Islet of Langerhans (tissue), 1 donor: ENCODE measurements at regions not wholly inside any gene's neighbourhood (a gene's known extent, or its start where the extent isn't known, plus 50 kb on each side); places are given as distances from the start of the nearest gene placed in this dataset.
"Not testable (repeated sequence)": the region's sequence is repeated elsewhere in the genome, so short reads cannot be mapped to it uniquely, and the experiment has no call there.

Experiments used
- FAIRE-seq: peaks from one replicate; lab custom pipeline; 2011; peaks lifted over from hg19 to GRCh38; lab: Jason Lieb, UNC

GRCh38 chr11:23257088-23257487 lies 396.8 kb upstream of the CCDC179 start:
- no peak for FAIRE-seq

- no peak for FAIRE-seq
Measured at GRCh38 chr11:23257556-23257955, 397.3 kb upstream of the CCDC179 start.

GRCh38 chr11:23263466-23263865 lies 403.2 kb upstream of the CCDC179 start:
- no peak for FAIRE-seq

GRCh38 chr11:23272095-23272494 lies 411.8 kb upstream of the CCDC179 start:
- no peak for FAIRE-seq

DNA sequence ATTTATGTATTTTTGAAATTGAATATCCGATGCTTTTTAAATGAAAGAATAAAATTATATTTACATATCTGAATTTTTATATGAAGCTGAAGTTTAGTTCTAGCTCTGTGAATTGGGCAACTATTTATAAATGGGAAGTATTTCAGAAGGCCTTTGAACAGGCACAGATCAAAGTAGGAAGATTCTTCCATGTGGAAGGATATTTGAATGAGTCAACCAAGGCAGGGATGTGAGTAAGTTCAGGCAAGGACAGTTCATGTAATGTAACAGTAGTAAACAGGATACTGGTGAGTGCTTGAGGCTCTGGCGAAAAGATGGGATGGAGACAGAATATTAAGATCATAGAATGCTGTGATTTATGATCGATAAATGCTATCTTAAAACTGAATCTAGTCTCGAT lies 417.8 kb upstream of the CCDC179 start:
- no peak for FAIRE-seq

GRCh38 chr11:23280088-23280487 lies 419.8 kb upstream of the CCDC179 start:
- no peak for FAIRE-seq

DNA sequence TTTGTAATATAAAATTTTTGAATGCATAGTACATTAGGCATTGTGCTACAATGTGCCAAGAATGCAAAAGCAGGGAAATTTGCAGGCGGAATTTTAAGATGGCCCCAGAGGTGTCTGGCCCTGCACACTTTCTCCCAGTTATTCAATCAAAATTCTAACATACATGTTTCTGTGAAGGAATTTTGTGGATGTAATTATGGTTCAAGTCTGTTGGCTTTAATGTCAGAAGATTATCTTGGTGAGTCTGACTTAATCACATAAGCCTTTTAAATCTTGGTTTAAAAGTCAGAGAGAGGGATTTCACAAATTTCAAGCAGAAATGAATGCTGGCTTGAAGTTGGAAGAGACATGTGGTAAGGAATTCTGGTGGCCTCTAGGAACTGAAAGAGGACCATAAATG lies 423.4 kb upstream of the CCDC179 start:
- no peak for FAIRE-seq

- FAIRE-seq: no peak
Measured at GRCh38 chr11:23284631-23285030, 424.4 kb upstream of the CCDC179 start.

- FAIRE-seq: peak; percentile 61
Measured at GRCh38 chr11:23288003-23288783, 427.9 kb upstream of the CCDC179 start.

- FAIRE-seq: no peak
Measured at GRCh38 chr11:23295241-23295640, 435.0 kb upstream of the CCDC179 start.

- no peak for FAIRE-seq
Measured at GRCh38 chr11:23308041-23308440, 447.8 kb upstream of the CCDC179 start.

GRCh38 chr11:23310276-23310675 lies 450.0 kb upstream of the CCDC179 start:
- FAIRE-seq: no peak

GRCh38 chr11:23311986-23312940 lies 452.0 kb upstream of the CCDC179 start:
- peak; percentile 75 for FAIRE-seq

- FAIRE-seq: no peak
Measured at GRCh38 chr11:23313001-23313400, 452.7 kb upstream of the CCDC179 start.

DNA sequence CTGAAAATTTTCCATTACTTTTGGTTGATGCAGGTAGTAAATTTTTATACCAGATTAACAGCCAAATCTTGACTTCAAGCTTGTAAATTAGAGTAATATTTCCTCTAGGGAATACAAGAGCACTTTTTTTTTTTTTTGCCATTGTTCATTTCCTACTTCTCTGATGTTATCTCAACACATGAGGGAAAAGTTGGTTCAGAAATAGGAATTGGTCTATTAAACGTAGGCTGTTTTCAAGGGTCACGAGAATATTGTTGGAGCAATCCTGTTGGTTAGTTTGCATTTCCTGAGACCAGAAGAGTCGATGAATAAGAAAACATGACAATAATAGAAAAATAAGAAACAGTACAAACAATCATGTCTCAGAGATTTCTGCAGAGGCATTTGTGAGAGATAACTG lies 453.9 kb upstream of the CCDC179 start:
- no peak for FAIRE-seq

DNA sequence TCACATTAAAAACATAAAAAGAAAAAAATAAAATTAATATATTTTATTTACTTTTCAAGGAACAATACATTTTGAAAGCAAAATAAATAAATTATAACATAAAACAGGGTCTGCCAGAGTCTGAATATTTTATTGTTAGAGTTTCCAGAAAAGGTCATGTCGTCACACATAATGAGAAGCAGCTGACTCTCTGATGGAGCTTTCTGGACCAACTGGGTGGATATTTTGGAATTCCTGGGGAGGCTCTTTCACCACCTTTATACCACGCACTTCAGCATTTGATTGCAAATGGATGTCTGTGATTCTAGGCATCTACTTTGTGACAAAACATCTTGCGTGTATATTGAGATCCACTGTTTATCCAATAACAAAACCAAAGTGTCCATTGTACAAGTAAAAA lies 455.0 kb upstream of the CCDC179 start:
- FAIRE-seq: no peak

- no peak for FAIRE-seq
Measured at GRCh38 chr11:23317816-23318215, 457.5 kb upstream of the CCDC179 start.

DNA sequence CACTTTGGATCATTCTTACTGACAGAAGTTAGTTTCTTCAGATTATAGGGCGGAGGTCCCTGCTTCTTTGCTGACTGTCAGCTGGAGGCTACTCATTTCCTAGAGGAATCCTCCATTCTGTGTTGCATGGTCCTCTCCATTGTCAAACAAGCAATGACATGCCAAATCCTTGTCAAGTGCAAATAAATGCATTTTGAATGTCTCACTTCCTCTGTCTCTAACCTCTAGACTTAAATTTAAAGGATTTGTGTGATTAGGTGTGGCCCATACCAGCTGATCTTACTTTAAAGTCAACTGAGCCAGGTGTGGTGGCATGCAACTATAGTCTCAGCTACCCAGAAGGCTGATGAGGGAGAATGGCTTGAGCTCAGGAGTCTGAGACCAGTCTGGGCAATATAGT lies 458.4 kb upstream of the CCDC179 start:
- FAIRE-seq: no peak

DNA sequence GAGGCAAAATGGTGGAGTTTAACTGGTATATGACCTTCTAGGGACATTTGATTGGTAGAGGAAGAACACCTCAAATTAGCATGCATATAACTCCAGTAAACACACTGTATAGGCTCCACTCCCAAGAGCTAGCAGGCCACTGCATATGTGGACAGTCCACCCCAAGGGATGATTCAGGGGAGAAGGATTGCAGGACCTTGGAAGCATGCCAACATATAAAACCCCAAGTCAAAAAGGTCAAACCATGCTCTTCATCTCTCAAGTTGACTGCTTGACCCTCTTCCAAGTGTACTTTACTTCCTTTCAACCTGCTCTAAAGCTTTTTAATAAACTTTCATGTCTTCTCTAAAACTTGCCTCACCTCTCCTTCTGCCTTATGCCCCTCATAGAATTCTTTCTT lies 459.9 kb upstream of the CCDC179 start:
- no peak for FAIRE-seq

GRCh38 chr11:23335586-23335985 lies 475.3 kb upstream of the CCDC179 start:
- FAIRE-seq: not testable (repeated sequence)

DNA sequence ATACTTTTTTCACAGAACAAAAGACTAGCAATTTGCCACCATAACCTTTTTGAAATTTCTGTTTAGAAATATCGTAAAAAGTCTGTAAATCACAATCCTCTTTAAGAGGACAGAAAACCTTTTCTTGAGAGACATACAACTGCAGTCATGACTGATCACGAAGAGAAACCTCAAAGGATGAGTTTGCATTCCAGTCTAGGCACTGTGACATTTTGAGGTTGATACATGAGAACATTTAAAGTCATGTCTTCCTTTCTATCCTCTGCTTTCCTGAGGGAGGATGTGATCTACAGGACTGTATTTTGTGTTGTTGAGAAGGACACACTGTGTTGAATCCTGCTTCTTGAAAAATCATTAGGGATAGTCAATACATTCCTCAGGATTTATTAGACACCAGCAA lies 476.7 kb upstream of the CCDC179 start:
- no peak for FAIRE-seq

- FAIRE-seq: no peak
Measured at GRCh38 chr11:23353611-23354010, 493.3 kb upstream of the CCDC179 start.

DNA sequence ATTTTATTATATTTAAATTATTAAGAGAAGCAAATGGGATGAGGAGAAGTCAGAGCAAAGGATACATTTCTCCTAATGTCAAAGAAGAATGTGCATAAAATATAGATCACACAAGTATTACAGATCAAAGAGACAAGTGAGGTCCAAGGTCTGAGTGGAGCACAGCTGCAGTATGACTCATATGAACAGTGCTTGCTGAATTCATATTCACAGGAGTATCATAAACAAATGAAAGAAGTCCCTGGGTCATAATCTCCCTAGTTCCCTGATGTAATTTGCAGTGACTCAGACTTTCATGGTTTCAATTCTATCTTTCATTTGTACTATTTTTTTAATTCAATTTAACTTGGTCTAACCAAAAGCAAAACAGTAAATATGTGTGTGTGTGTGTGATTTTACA lies 499.0 kb upstream of the CCDC179 start:
- FAIRE-seq: peak; percentile 90
